Suprapubic skin (tissue), 4 donors: ENCODE measurements at regions not wholly inside any gene's neighbourhood (a gene's known extent, or its start where the extent isn't known, plus 50 kb on each side); places are given as distances from the start of the nearest gene placed in this dataset.

Experiments used
- POLR2A ChIP-seq, 2 donors: fragments of 450-650 bp; IDR thresholded peaks; one replicate each; pipeline ENCODE4 v1.6.1; 2017; ENCODE audit warnings: antibody characterized with exemption in 2 of 2, mild to moderate bottlenecking in 2 of 2, moderate library complexity in 2 of 2
- POLR2AphosphoS5 ChIP-seq, 3 donors: sonication (generic); formaldehyde crosslinking; IDR thresholded peaks; one replicate each; pipeline ENCODE4 v1.6.1; 2017; ENCODE audit warnings: antibody characterized with exemption in 3 of 3
- TF ChIP-seq, protein P1 (sequence below), 2 donors: fragments of 200-600 bp in 1 of 2; fragments of 450-650 bp in 1 of 2; sonication (generic) in 1 of 2; IDR thresholded peaks; one replicate each; pipeline ENCODE4 v1.5.1; 2016 to 2019; ENCODE audit warnings: antibody characterized with exemption in 2 of 2, mild to moderate bottlenecking in 1 of 2, moderate library complexity in 1 of 2

DNA sequence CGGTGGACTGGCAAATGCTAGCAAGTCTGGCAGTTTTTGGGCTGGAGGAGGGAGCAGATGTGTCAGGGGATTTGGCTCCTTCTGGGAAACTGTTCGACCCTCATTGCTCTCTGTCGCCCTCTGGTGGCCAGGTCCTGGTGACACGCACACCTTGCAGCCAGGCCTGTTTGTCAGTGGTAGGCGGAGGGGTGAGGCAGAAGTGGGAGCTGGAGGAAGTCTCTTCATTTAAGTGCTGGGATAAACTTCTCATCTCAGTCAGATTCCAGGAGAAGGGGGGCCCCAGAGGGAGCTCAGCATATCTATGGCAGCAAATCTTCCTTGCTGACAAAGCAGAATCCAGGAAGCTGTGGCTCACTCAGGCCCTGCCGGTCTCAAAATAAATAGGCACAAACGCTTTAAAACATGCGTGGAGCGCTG is 326.5 kb downstream of the ZSWIM6 start:
- TF ChIP-seq, protein P1, sequence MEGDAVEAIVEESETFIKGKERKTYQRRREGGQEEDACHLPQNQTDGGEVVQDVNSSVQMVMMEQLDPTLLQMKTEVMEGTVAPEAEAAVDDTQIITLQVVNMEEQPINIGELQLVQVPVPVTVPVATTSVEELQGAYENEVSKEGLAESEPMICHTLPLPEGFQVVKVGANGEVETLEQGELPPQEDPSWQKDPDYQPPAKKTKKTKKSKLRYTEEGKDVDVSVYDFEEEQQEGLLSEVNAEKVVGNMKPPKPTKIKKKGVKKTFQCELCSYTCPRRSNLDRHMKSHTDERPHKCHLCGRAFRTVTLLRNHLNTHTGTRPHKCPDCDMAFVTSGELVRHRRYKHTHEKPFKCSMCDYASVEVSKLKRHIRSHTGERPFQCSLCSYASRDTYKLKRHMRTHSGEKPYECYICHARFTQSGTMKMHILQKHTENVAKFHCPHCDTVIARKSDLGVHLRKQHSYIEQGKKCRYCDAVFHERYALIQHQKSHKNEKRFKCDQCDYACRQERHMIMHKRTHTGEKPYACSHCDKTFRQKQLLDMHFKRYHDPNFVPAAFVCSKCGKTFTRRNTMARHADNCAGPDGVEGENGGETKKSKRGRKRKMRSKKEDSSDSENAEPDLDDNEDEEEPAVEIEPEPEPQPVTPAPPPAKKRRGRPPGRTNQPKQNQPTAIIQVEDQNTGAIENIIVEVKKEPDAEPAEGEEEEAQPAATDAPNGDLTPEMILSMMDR (IDR thresholded peaks at IDR 0.05) = peak; percentile 91
- TF ChIP-seq POLR2A (IDR thresholded peaks at IDR 0.05) (no peak), POLR2AphosphoS5 (IDR thresholded peaks at IDR 0.05) (no peak)
